Stimulated activated CD8-positive, alpha-beta memory T cell treated with anti-CD3 and anti-CD28 coated beads, Interleukin-4, amount 100 ng/mL, for 48 hours (primary cell): ENCODE measurements at regions not wholly inside any gene's neighbourhood (a gene's known extent, or its start where the extent isn't known, plus 50 kb on each side); places are given as distances from the start of the nearest gene placed in this dataset.

ENCODE experiments used
- DNase-seq: peaks from one replicate; pipeline ENCODE4 v3.0.0-alpha.2; 2020

GRCh38 chr2:858646-859045 lies 92.0 kb upstream of the SNTG2 start:
- no peak for DNase-seq

DNA sequence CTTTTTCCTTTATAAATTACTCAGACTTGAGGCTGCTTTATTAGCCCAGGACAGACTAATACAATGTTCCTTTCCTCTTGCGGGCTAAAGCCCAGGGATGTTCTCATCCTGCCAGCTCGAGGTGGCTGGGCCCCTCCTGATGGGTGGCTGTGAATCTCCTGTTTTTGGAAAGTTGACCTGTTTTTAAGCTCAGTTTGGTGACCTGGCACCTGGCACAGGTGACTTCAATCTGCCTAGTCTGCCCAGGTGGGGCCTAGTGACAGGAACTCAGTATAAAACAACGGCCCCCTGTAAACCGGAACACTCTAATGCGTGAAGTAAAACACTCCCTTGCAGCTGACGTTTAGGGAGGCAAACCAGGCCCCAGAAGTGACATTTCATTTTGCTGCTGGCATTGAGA lies 92.7 kb upstream of the SNTG2 start:
- no peak for DNase-seq

DNA sequence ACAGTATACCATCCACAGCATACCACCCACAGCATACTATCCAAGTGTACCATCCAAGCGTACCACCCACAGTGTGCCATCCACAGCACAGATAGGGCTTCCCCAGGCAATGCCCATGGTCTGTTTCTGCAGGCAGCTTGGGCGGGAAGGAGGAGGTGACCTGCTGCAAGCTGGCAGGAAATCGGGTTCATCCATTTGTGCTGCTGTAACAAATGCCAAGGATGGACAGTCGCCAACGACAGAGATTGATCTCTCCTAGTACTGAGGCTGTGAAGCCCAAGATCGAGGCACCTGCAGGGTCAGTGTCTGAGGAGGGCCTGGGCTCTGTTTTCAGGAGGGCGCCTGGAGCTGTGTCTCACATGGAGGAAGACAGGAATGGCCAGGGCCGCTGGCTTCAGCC lies 93.6 kb upstream of the SNTG2 start:
- DNase-seq: no peak

GRCh38 chr2:856456-856855 lies 94.2 kb upstream of the SNTG2 start:
- DNase-seq: no peak

- no peak for DNase-seq
Observed at GRCh38 chr2:856041-856440, 94.6 kb upstream of the SNTG2 start.

DNA sequence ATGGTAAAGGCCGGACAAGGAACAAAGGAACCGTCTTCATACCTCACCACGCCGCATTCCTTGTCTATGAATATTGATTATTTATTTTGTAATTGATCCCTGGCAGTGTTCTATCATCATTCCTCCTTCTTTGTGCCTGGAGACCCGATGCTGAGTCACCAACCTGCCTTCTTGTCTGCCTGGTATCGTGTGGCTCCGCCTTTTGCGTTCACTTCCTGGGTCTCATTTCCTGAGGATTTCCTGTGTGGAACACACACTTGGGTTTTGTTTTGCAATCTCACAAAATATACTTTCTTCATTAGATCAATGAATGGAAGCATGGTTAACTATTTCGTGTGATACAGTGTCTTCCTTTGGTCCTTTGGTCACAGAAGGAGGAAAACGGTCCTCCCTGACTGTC lies 95.5 kb upstream of the SNTG2 start:
- DNase-seq: no peak

- DNase-seq: peak; percentile 73
Observed at GRCh38 chr2:854460-854859, 96.2 kb upstream of the SNTG2 start.

DNA sequence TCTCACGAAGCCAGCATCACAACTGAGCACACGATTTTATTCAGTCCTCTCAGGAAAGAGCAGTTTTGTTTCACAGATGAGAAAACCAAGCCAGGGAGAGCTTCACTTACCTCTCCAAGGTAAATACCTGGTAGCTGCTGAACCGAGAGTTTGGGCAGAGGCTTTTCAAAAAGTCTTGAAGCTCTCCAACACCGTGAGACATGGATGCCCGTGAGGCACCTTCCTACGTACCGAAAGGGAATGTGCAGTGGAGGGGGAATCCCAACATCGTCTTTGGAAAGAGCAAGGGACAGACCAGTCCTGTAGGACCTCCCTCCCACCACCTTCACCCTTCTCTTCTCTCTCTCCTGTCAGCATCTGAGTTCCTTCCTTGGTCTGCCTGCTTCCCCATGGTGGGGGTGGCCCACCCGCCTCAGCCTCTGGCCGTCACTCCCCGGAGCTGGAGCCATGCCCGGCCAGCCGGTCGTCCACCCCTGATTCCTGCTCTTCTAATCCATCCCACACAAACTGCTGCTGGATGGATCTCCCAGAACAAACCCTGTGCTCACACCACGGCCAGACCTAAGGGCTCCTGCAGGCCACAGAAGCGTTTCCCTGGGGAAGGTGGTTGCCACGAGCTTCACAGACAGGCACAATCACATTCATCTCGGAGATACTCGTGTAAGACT lies 97.3 kb upstream of the SNTG2 start:
- DNase-seq: no peak

DNA sequence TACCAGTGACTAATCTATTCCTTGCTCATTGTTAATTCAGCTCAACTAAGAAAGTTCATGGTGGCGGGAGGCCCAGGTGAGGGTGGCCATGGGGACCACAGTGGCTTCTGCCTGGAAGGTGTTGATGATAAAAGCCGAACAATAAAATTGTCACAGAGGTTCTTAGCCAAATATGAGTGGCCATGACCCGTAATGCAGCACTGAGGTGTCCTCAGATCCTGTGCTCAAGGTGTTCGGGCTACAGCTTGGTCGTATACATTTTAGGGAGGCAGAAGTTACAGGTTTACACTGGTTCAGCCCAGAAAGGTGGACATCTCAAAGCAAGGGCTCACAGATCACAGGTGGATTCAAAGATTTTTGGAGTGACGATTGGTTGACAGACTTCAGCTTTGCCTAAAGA lies 98.5 kb upstream of the SNTG2 start:
- DNase-seq: no peak

- no peak for DNase-seq
Observed at GRCh38 chr2:851680-852079, 99.0 kb upstream of the SNTG2 start.

- no peak for DNase-seq
Observed at GRCh38 chr2:851078-851477, 99.6 kb upstream of the SNTG2 start.

- no peak for DNase-seq
Observed at GRCh38 chr2:850429-850828, 100.2 kb upstream of the SNTG2 start.

GRCh38 chr2:848099-848498 lies 102.5 kb upstream of the SNTG2 start:
- no peak for DNase-seq

GRCh38 chr2:847669-848068 lies 103.0 kb upstream of the SNTG2 start:
- DNase-seq: no peak

DNA sequence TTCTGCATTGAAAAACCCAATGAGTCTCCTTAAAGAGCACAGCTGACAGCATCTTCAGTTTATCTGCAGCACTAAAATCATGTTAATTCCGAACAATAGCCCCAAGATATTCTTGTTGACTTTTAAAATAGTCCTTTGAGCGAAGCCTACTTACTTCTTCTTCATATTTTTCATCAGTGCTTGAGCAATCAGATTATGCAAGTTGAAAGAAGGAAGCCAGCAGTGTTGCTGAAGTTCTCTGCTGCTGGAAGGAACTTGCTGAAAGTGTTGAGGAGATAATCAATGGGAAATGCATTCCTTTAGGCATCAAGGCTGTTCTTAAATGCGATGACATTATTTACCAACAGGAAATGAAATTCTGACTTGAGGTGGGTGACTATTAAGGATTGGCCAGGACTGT lies 105.9 kb upstream of the SNTG2 start:
- no peak for DNase-seq

GRCh38 chr2:842151-842803 lies 108.4 kb upstream of the SNTG2 start:
- no peak for DNase-seq

DNA sequence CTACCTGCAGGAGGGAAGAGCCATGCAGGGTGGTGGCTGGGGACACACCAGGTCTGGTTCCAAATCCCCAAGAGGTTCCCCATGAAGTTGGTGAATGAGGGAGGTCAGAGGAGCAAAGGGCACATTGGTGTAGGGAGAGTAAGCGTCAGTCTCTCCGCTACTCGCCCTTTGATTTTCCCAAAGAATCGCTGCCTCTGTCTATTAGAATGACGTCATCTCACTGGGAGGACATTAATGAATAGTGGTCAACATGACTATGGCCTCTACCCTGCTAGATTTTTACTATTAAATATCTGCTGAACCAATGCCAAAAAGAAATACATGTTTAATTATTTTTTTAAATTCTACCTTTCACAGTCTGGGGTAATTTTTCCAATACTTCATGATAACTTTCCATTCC lies 109.6 kb upstream of the SNTG2 start:
- DNase-seq: no peak

DNA sequence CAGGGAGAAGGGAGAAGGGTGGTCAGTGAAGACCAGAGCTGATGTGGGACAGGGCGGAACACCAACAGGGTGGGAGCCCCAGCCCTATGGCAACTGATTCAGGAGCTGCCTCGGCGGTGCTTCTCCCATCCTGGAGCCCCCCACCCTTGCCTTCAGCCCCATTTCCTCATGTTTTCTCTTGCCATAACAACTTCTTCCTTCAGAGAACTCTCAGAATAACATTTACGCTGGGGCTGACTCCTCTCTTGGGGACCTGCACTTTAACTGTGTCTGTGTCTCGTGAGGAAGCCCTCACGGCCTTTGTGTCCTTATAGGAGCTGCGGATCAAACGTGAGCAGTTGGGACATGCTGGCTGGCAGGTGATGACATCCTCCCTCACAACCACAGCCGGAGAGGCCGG lies 116.4 kb upstream of the SNTG2 start:
- DNase-seq: no peak

- DNase-seq: no peak
Observed at GRCh38 chr2:833180-833579, 117.5 kb upstream of the SNTG2 start.

GRCh38 chr2:832635-833034 lies 118.0 kb upstream of the SNTG2 start:
- DNase-seq: no peak

DNA sequence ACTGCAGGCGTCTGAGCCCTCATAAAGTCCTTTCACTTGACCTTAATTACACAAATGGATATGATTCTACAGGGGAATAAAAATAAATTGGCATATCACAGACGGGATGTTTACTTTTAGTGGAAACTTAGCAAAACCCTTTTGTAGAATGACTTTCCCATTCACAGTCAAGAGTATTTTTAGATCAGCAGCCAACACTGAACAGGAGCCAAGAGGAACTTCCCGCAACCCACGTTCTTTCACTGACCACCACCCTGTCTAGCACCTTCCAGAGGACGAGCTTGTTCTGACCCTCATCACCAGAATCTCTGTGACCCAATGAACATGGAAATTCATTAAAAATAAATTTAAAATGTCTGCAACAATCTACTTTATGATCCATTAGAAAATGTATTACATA lies 119.0 kb upstream of the SNTG2 start:
- DNase-seq: no peak

DNA sequence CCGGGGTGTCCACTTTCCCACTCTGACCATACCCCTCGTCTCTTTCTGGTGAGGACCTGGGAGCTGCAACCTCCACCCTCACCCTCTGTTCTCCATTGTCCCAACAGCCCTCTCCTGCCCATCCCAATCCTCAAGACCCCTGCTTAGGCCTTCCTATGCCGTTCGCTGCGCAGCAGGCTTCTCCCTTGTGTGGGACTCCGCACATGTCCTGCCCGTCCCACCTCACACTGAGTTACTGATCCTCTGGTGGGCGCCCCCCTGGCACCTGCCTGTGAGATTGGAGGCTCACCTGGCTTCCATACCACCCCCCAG lies 119.5 kb upstream of the SNTG2 start:
- DNase-seq: no peak

GRCh38 chr2:830419-831224 lies 120.0 kb upstream of the SNTG2 start:
- no peak for DNase-seq

DNA sequence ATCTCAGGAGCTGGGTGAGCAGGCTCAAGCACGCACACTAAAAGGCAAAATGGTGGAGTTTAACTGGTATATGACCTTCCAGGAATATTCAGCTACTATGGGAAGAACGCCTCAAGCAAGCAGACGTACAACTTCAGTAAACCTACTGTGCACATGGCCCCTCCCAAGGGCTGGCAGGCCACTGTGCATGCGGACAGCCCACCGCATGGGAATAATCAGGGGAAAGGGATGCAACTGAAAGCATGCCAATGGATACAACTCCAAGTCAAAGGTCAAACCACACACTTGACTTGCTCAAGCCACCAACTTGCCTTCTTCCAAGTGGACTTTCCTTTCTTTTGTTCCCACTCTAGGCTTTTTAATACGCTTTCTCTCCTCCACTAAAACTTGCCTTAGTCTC lies 121.6 kb upstream of the SNTG2 start:
- DNase-seq: no peak

DNA sequence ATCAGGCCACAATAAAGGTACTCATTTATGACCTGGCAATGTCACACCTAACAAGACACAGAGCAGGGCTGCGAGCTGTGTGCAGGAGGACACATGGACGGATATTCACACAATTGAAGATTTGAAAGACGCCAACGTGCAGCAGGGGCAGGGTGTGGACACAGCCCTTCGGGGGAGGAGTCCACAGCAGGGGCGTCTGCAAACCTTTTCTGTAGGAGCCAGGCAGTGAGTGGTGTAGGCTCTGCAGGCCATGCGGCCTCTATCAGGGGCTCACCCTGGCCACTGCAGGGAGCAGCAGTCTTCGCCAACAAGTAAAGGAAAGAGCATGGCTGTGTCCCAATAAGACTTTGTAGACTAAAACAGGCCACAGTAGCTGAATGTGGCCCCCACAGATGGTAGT lies 125.7 kb upstream of the SNTG2 start:
- no peak for DNase-seq
